Endothelial cell of umbilical vein (primary cell): ENCODE measurements at regions not wholly inside any gene's neighbourhood (a gene's known extent, or its start where the extent isn't known, plus 50 kb on each side); places are given as distances from the start of the nearest gene placed in this dataset.

Experiments
- BruUV-seq: library from RNA; stranded (reverse); fragments of 400-500 nt; replicated peaks from 2 replicates; lab custom pipeline; 2021; lab: Mats Ljungman, UMichigan
- CTCF ChIA-PET: fragments of 300-600, 350-600 bp; sonication (Branson Sonifier 250); formaldehyde crosslinking; loops from one replicate; lab custom pipeline; 2021; ENCODE audit warnings: antibody characterized with exemption, inconsistent platforms; lab: Charles Lee
- POLR2A ChIA-PET: fragments of 300-600, 350-600 bp; sonication (Branson Sonifier 250); formaldehyde crosslinking; loops from one replicate; lab custom pipeline; 2021; ENCODE audit warnings: antibody characterized with exemption, inconsistent platforms; lab: Charles Lee
- DNase-seq: peaks from one replicate; pipeline ENCODE4 v3.0.0-alpha.2; 2011; ENCODE audit warnings: low read depth, low spot score
- FAIRE-seq: peaks from 2 replicates; lab custom pipeline; 2011; peaks lifted over from hg19 to GRCh38; lab: Jason Lieb, UNC
- H2AFZ ChIP-seq: 2 replicates; pipeline ENCODE4 v1.6.0; 2012; ENCODE audit warnings: low read depth, low read length, control low read depth, inconsistent platforms
- H3K27ac ChIP-seq: 2 replicates; pipeline ENCODE4 v1.5.1; 2011; ENCODE audit warnings: low read depth, mild to moderate bottlenecking, control low read depth, low read length, moderate library complexity; ENCODE audit not compliant: insufficient read depth
- H3K27me3 ChIP-seq, 2 experiments: 2 replicates each; pipeline versions ENCODE4 v1.6.0 to v1.6.1; 2011; ENCODE audit warnings: low read length in 2 of 2, mixed read lengths in 1 of 2; ENCODE audit not compliant: control insufficient read depth in 2 of 2, insufficient read depth in 2 of 2
- H3K36me3 ChIP-seq, 2 experiments: 2 replicates in 1 of 2; 3 replicates in 1 of 2; pipeline ENCODE4 v1.5.1; 2011; ENCODE audit warnings: low read length in 2 of 2, mild to moderate bottlenecking in 1 of 2, moderate library complexity in 1 of 2; ENCODE audit not compliant: control insufficient read depth in 2 of 2, insufficient read depth in 2 of 2; ENCODE audit errors: extremely low read depth in 1 of 2
- H3K4me1 ChIP-seq: 3 replicates; pipeline ENCODE4 v1.5.1; 2011; ENCODE audit warnings: mild to moderate bottlenecking, low read length; ENCODE audit not compliant: control insufficient read depth, insufficient read depth; ENCODE audit errors: extremely low read depth
- H3K4me2 ChIP-seq: 2 replicates; pipeline ENCODE4 v1.6.1; 2011; ENCODE audit warnings: low read length, control low read depth, mixed read lengths; ENCODE audit not compliant: insufficient read depth
- H3K4me3 ChIP-seq, 3 experiments: fragments of 200-600 bp in 1 of 3; sonication (generic), shearing (Covaris generic) in 1 of 3; replicated peaks in 1 of 3; 2 replicates each; pipeline ENCODE4 v1.5.1; 2011 to 2016; ENCODE audit warnings: control low read depth in 3 of 3, low read length in 3 of 3, mild to moderate bottlenecking in 2 of 3, inconsistent platforms in 1 of 3, low read depth in 1 of 3, moderate library complexity in 1 of 3; ENCODE audit not compliant: insufficient read depth in 1 of 3
- H3K79me2 ChIP-seq: 2 replicates; pipeline ENCODE4 v1.6.0; 2012; ENCODE audit warnings: low read length, inconsistent platforms; ENCODE audit not compliant: control insufficient read depth, insufficient read depth
- H3K9ac ChIP-seq: replicated peaks from 2 replicates; pipeline ENCODE3; 2011; ENCODE audit warnings: low read length, control low read depth; ENCODE audit not compliant: insufficient read depth; ENCODE audit errors: extremely low read depth
- H3K9me1 ChIP-seq: replicated peaks from 3 replicates; pipeline ENCODE4 v1.6.0; 2011; ENCODE audit warnings: mild to moderate bottlenecking, low read length; ENCODE audit not compliant: control insufficient read depth, insufficient read depth; ENCODE audit errors: extremely low read depth
- H3K9me3 ChIP-seq: replicated peaks from 2 replicates; pipeline ENCODE4 v1.5.1; 2012; ENCODE audit warnings: low read length, inconsistent platforms; ENCODE audit not compliant: control insufficient read depth, insufficient read depth
- H4K20me1 ChIP-seq: replicated peaks from 2 replicates; pipeline ENCODE3; 2011; ENCODE audit warnings: mild to moderate bottlenecking, low read length; ENCODE audit not compliant: control insufficient read depth, insufficient read depth; ENCODE audit errors: extremely low read depth
- CTCF ChIP-seq, 2 donors: IDR thresholded peaks; 1 replicate in 1 of 2; 2 replicates in 1 of 2; pipeline ENCODE4 v1.5.1; 2011; ENCODE audit warnings: low read length in 2 of 2, mild to moderate bottlenecking in 2 of 2, moderate library complexity in 2 of 2, control low read depth in 1 of 2, inconsistent platforms in 1 of 2, low read depth in 1 of 2; ENCODE audit not compliant: insufficient read depth in 1 of 2; ENCODE audit errors: extremely low read depth in 1 of 2
- EZH2 ChIP-seq: IDR thresholded peaks from 2 replicates; pipeline ENCODE4 v1.6.1; 2012; ENCODE audit warnings: borderline replicate concordance, low read depth, mild to moderate bottlenecking, moderate library complexity, low read length, inconsistent platforms; ENCODE audit not compliant: severe bottlenecking
- FOS ChIP-seq: IDR thresholded peaks from 2 replicates; pipeline ENCODE4 v1.6.1; 2011; ENCODE audit warnings: mild to moderate bottlenecking, low read length, moderate library complexity, borderline replicate concordance; ENCODE audit not compliant: insufficient read depth
- GATA2 ChIP-seq: IDR thresholded peaks from 2 replicates; pipeline ENCODE4 v1.7.0; 2011; ENCODE audit warnings: low read depth, mild to moderate bottlenecking, moderate library complexity, mixed read lengths, low read length; ENCODE audit not compliant: insufficient read length, insufficient read depth
- JUN ChIP-seq: IDR thresholded peaks from 2 replicates; pipeline ENCODE4 v1.6.1; 2011; ENCODE audit warnings: borderline replicate concordance, low read depth; ENCODE audit not compliant: insufficient read length, insufficient read depth
- MAX ChIP-seq: IDR thresholded peaks from 2 replicates; pipeline ENCODE4 v1.6.1; 2011; ENCODE audit not compliant: insufficient read depth, insufficient read length
- MYC ChIP-seq: IDR thresholded peaks from one replicate; pipeline ENCODE4 v1.6.1; 2011; ENCODE audit warnings: mild to moderate bottlenecking, low read depth, low read length
- POLR2A ChIP-seq: IDR thresholded peaks from 2 replicates; pipeline ENCODE4 v1.6.1; 2012; ENCODE audit warnings: low read depth, mild to moderate bottlenecking, control low read depth, low read length
- POLR2AphosphoS5 ChIP-seq: IDR thresholded peaks from 2 replicates; pipeline ENCODE4 v1.6.1; 2012; ENCODE audit warnings: low read depth, mild to moderate bottlenecking, control low read depth, low read length, moderate library complexity; ENCODE audit not compliant: insufficient read depth
- dilution Hi-C: fragments of 300-500 bp; cut with MboI; formaldehyde crosslinking; loops from one replicate; pipeline ENCODE4 v1.15.0; 2019; ENCODE audit warnings: low sequenced_read_pairs; ENCODE audit not compliant: extremely low pct_ligation_motif_present
- intact Hi-C: fragments of 100-400 bp; cut with micrococcal nuclease; formaldehyde crosslinking; loops from one replicate; pipeline ENCODE4 v1.10.0; 2022

GRCh38 chr6:12385316-12385715 is 95.2 kb downstream of the EDN1 start:
- Histone ChIP-seq H3K27ac (no peak overlapping the region), H3K27me3 (no peaks in the 10 kb centered on the region), H3K9ac (no peak overlapping the region), H3K79me2 (no peaks in the 10 kb centered on the region), H2AFZ (no peak overlapping the region), H4K20me1 (no peaks in the 10 kb centered on the region), H3K36me3 (no peaks in the 10 kb centered on the region), H3K4me1 (no peaks in the 10 kb centered on the region), H3K4me3 (no peak overlapping the region), H3K9me3 (no peaks in the 10 kb centered on the region), H3K9me1 (no peaks in the 10 kb centered on the region), H3K4me2 (no peak overlapping the region)
- ChIA-PET POLR2A (no interaction called here), CTCF (no interaction called here)
- no peak for TF ChIP-seq POLR2A
- TF ChIP-seq MAX: no peak
- TF ChIP-seq CTCF (IDR thresholded peaks at IDR 0.05; ENCODE audit: extremely low read depth in 1 of 2, insufficient read depth in 1 of 2, low read depth in 1 of 2, low read length in 2 of 2): no peak
- no peak for TF ChIP-seq EZH2
- no peak for TF ChIP-seq GATA2
- TF ChIP-seq MYC: no peak
- TF ChIP-seq FOS: no peak
- no peak for TF ChIP-seq JUN
- no peak for TF ChIP-seq POLR2AphosphoS5
- FAIRE-seq: no peak
- dilution Hi-C loops (no loop called here), intact Hi-C loops (no loop called here)
- no TSS peak for BruUV-seq
- no peak for DNase-seq
